ENCODE measurements at regions not wholly inside any gene's neighbourhood (a gene's known extent, or its start where the extent isn't known, plus 50 kb on each side); places are given as distances from the start of the nearest gene placed in this dataset.

GRCh38 chr7:67653856-67654454, 657.3 kb downstream of the TYW1 start:
- no peak overlapping the region for H4K91ac ChIP-seq (ENCODE audit: low read length)
- H3K27me3 ChIP-seq (ENCODE audit: control insufficient read depth in 1 of 2, insufficient read depth in 1 of 2, low read length in 2 of 2): no peaks in the 10 kb centered on the region
- no peak overlapping the region for H3K18ac ChIP-seq (ENCODE audit: low read depth in 1 of 2, low read length in 2 of 2)
- H3K4me1 ChIP-seq (ENCODE audit: control insufficient read depth, insufficient read depth, low read depth, low read length): no peaks in the 10 kb centered on the region
- no peak overlapping the region for H2BK120ac ChIP-seq (ENCODE audit: low read depth, low read length)
- no peaks in the 10 kb centered on the region for H3K9me3 ChIP-seq (ENCODE audit: control insufficient read depth, low read length)
- H3K23ac ChIP-seq (ENCODE audit: low read length in 2 of 2): no peak overlapping the region
- no peak overlapping the region for H3K4me3 ChIP-seq (ENCODE audit: insufficient read depth in 1 of 2, low read depth in 1 of 2, low read length in 2 of 2)
- no peak overlapping the region for H2BK15ac ChIP-seq (ENCODE audit: low read depth, poor library complexity, severe bottlenecking)
- WGBS: no CpG with 5 or more reads among the region's 3 CpGs
- no peak overlapping the region for H2AFZ ChIP-seq (ENCODE audit: low read depth, low read length)
- no peak overlapping the region for H3K27ac ChIP-seq (ENCODE audit: low read length, poor library complexity, severe bottlenecking)
- H3K36me3 ChIP-seq (ENCODE audit: control insufficient read depth in 1 of 2, insufficient read depth in 2 of 2, low read depth in 1 of 2, low read length in 2 of 2): no peaks in the 10 kb centered on the region
- H3K9ac ChIP-seq (ENCODE audit: low read length): no peak overlapping the region
- H2BK5ac ChIP-seq (ENCODE audit: low read depth, low read length, poor library complexity, severe bottlenecking): no peak overlapping the region
- H3K14ac ChIP-seq (ENCODE audit: low read length in 2 of 2): no peak overlapping the region
- no peak overlapping the region for H2AK5ac ChIP-seq (ENCODE audit: low read length, severe bottlenecking)
- no peak overlapping the region for H3K4ac ChIP-seq (ENCODE audit: low read depth in 1 of 2, low read length in 2 of 2)
- no peaks in the 10 kb centered on the region for H3K79me1 ChIP-seq (replicated peaks; ENCODE audit: low read length, poor library complexity, severe bottlenecking)
- H3K4me2 ChIP-seq (ENCODE audit: low read length, poor library complexity, severe bottlenecking): no peak overlapping the region
- H4K8ac ChIP-seq (ENCODE audit: low read length): no peak overlapping the region
- H2BK12ac ChIP-seq (ENCODE audit: low read length in 2 of 2): no peak overlapping the region
- no peak for DNase-seq

GRCh38 chr7:67654642-67655041, 658.0 kb downstream of the TYW1 start:
- no peaks in the 10 kb centered on the region for H3K36me3 ChIP-seq (ENCODE audit: control insufficient read depth in 1 of 2, insufficient read depth in 2 of 2, low read depth in 1 of 2, low read length in 2 of 2)

GRCh38 chr7:67655168-67655567, 658.5 kb downstream of the TYW1 start:
- no peak overlapping the region for H4K8ac ChIP-seq (ENCODE audit: low read length)
- no peak overlapping the region for H2BK5ac ChIP-seq (ENCODE audit: low read depth, low read length, poor library complexity, severe bottlenecking)

More at GRCh38 chr7:67654642-67655041, 658.0 kb downstream of the TYW1 start:
- no peaks in the 10 kb centered on the region for H3K27me3 ChIP-seq (ENCODE audit: control insufficient read depth in 1 of 2, insufficient read depth in 1 of 2, low read length in 2 of 2)
- H3K9me3 ChIP-seq (ENCODE audit: control insufficient read depth, low read length): no peaks in the 10 kb centered on the region
- H2AK5ac ChIP-seq (ENCODE audit: low read length, severe bottlenecking): no peak overlapping the region
- H2BK5ac ChIP-seq (ENCODE audit: low read depth, low read length, poor library complexity, severe bottlenecking): no peak overlapping the region
- WGBS: 63% methylated on average over 1 of the region's 1 CpG
- H4K91ac ChIP-seq (ENCODE audit: low read length): no peak overlapping the region
- no peak overlapping the region for H2BK15ac ChIP-seq (ENCODE audit: low read depth, poor library complexity, severe bottlenecking)
- H2BK120ac ChIP-seq (ENCODE audit: low read depth, low read length): no peak overlapping the region
- no peak overlapping the region for H3K4ac ChIP-seq (ENCODE audit: low read depth in 1 of 2, low read length in 2 of 2)
- H3K27ac ChIP-seq (ENCODE audit: low read length, poor library complexity, severe bottlenecking): no peak overlapping the region
- H3K18ac ChIP-seq (ENCODE audit: low read depth in 1 of 2, low read length in 2 of 2): no peak overlapping the region
- H3K79me1 ChIP-seq (replicated peaks; ENCODE audit: low read length, poor library complexity, severe bottlenecking): no peaks in the 10 kb centered on the region
- H3K14ac ChIP-seq (ENCODE audit: low read length in 2 of 2): no peak overlapping the region
- no peak overlapping the region for H3K4me3 ChIP-seq (ENCODE audit: insufficient read depth in 1 of 2, low read depth in 1 of 2, low read length in 2 of 2)
- H2AFZ ChIP-seq (ENCODE audit: low read depth, low read length): no peak overlapping the region
- H3K4me1 ChIP-seq (ENCODE audit: control insufficient read depth, insufficient read depth, low read depth, low read length): no peaks in the 10 kb centered on the region
- no peak overlapping the region for H3K9ac ChIP-seq (ENCODE audit: low read length)
- no peak overlapping the region for H2BK12ac ChIP-seq (ENCODE audit: low read length in 2 of 2)
- no peak overlapping the region for H3K23ac ChIP-seq (ENCODE audit: low read length in 2 of 2)
- no peak overlapping the region for H4K8ac ChIP-seq (ENCODE audit: low read length)
- no peak overlapping the region for H3K4me2 ChIP-seq (ENCODE audit: low read length, poor library complexity, severe bottlenecking)
- no peak for DNase-seq

GRCh38 chr7:67659091-67659490, 662.5 kb downstream of the TYW1 start:
- Histone ChIP-seq H3K4me3 (ENCODE audit: insufficient read depth in 1 of 2, low read depth in 1 of 2, low read length in 2 of 2) (no peak overlapping the region), H2BK15ac (ENCODE audit: low read depth, poor library complexity, severe bottlenecking) (no peak overlapping the region), H2BK12ac (ENCODE audit: low read length in 2 of 2) (no peak overlapping the region), H3K4me2 (ENCODE audit: low read length, poor library complexity, severe bottlenecking) (no peak overlapping the region), H3K36me3 (ENCODE audit: control insufficient read depth in 1 of 2, insufficient read depth in 2 of 2, low read depth in 1 of 2, low read length in 2 of 2) (no peaks in the 10 kb centered on the region), H3K79me1 (replicated peaks; ENCODE audit: low read length, poor library complexity, severe bottlenecking) (no peaks in the 10 kb centered on the region), H3K27ac (ENCODE audit: low read length, poor library complexity, severe bottlenecking) (no peak overlapping the region), H3K9ac (ENCODE audit: low read length) (no peak overlapping the region), H3K18ac (ENCODE audit: low read depth in 1 of 2, low read length in 2 of 2) (no peak overlapping the region), H3K14ac (ENCODE audit: low read length in 2 of 2) (no peak overlapping the region), H2BK120ac (ENCODE audit: low read depth, low read length) (no peak overlapping the region), H3K9me3 (ENCODE audit: control insufficient read depth, low read length) (peaks cover 3% of the 10 kb centered on the region), H2BK5ac (ENCODE audit: low read depth, low read length, poor library complexity, severe bottlenecking) (no peak overlapping the region), H3K4ac (ENCODE audit: low read depth in 1 of 2, low read length in 2 of 2) (no peak overlapping the region), H2AFZ (ENCODE audit: low read depth, low read length) (no peak overlapping the region), H3K27me3 (ENCODE audit: control insufficient read depth in 1 of 2, insufficient read depth in 1 of 2, low read length in 2 of 2) (no peaks in the 10 kb centered on the region), H3K4me1 (ENCODE audit: control insufficient read depth, insufficient read depth, low read depth, low read length) (no peaks in the 10 kb centered on the region), H4K91ac (ENCODE audit: low read length) (no peak overlapping the region), H4K8ac (ENCODE audit: low read length) (no peak overlapping the region), H2AK5ac (ENCODE audit: low read length, severe bottlenecking) (no peak overlapping the region), H3K23ac (ENCODE audit: low read length in 2 of 2) (no peak overlapping the region)
- DNase-seq: no peak

More at GRCh38 chr7:67655168-67655567, 658.5 kb downstream of the TYW1 start:
- no peak overlapping the region for H3K18ac ChIP-seq (ENCODE audit: low read depth in 1 of 2, low read length in 2 of 2)
- H2AFZ ChIP-seq (ENCODE audit: low read depth, low read length): no peak overlapping the region
- no peak overlapping the region for H2BK120ac ChIP-seq (ENCODE audit: low read depth, low read length)
- no peaks in the 10 kb centered on the region for H3K79me1 ChIP-seq (replicated peaks; ENCODE audit: low read length, poor library complexity, severe bottlenecking)
- no peak overlapping the region for H3K14ac ChIP-seq (ENCODE audit: low read length in 2 of 2)
- H3K36me3 ChIP-seq (ENCODE audit: control insufficient read depth in 1 of 2, insufficient read depth in 2 of 2, low read depth in 1 of 2, low read length in 2 of 2): no peaks in the 10 kb centered on the region
- H3K27me3 ChIP-seq (ENCODE audit: control insufficient read depth in 1 of 2, insufficient read depth in 1 of 2, low read length in 2 of 2): no peaks in the 10 kb centered on the region
- H3K4me1 ChIP-seq (ENCODE audit: control insufficient read depth, insufficient read depth, low read depth, low read length): no peaks in the 10 kb centered on the region
- H3K4me2 ChIP-seq (ENCODE audit: low read length, poor library complexity, severe bottlenecking): no peak overlapping the region
- no peaks in the 10 kb centered on the region for H3K9me3 ChIP-seq (ENCODE audit: control insufficient read depth, low read length)
- H2BK12ac ChIP-seq (ENCODE audit: low read length in 2 of 2): no peak overlapping the region
- H3K4me3 ChIP-seq (ENCODE audit: insufficient read depth in 1 of 2, low read depth in 1 of 2, low read length in 2 of 2): no peak overlapping the region
- H3K9ac ChIP-seq (ENCODE audit: low read length): no peak overlapping the region
- no peak overlapping the region for H2AK5ac ChIP-seq (ENCODE audit: low read length, severe bottlenecking)
- H3K27ac ChIP-seq (ENCODE audit: low read length, poor library complexity, severe bottlenecking): no peak overlapping the region
- no peak overlapping the region for H3K23ac ChIP-seq (ENCODE audit: low read length in 2 of 2)
- no peak overlapping the region for H2BK15ac ChIP-seq (ENCODE audit: low read depth, poor library complexity, severe bottlenecking)
- H4K91ac ChIP-seq (ENCODE audit: low read length): no peak overlapping the region
- no peak for DNase-seq
- H3K4ac ChIP-seq (ENCODE audit: low read depth in 1 of 2, low read length in 2 of 2): no peak overlapping the region
